HG03520 (cell line): ENCODE measurements at regions not wholly inside any gene's neighbourhood (a gene's known extent, or its start where the extent isn't known, plus 50 kb on each side); places are given as distances from the start of the nearest gene placed in this dataset.

Experiments
- ATAC-seq: cut with Tn5 transposase; IDR thresholded peaks from one replicate; pipeline ENCODE4 v1.9.1; 2021; ENCODE audit warnings: mild to moderate bottlenecking, moderate library complexity; ENCODE audit not compliant: unreplicated experiment

DNA sequence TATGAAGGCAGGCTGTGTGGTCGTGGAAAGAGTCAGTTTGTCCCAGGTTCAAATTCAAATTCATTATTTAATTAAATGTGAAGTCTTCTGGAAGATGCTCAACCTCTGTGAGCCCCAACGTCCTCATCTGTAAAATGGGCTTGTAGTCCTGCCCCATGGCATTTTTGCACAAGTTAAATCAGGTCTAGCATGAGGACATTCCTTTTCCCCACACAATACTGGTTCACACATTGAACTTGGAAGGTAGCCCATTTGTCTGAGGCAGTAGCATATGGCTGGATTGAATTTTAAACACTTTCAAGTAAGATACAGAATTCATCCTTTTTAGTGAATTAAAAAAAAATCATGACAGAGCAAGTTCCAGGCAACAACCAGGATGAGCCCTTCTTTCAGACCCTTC, 665.4 kb upstream of the HS6ST1 start:
- ATAC-seq, result no peak

GRCh38 chr2:128984855-128985254, 666.2 kb upstream of the HS6ST1 start:
- ATAC-seq, result no peak

DNA sequence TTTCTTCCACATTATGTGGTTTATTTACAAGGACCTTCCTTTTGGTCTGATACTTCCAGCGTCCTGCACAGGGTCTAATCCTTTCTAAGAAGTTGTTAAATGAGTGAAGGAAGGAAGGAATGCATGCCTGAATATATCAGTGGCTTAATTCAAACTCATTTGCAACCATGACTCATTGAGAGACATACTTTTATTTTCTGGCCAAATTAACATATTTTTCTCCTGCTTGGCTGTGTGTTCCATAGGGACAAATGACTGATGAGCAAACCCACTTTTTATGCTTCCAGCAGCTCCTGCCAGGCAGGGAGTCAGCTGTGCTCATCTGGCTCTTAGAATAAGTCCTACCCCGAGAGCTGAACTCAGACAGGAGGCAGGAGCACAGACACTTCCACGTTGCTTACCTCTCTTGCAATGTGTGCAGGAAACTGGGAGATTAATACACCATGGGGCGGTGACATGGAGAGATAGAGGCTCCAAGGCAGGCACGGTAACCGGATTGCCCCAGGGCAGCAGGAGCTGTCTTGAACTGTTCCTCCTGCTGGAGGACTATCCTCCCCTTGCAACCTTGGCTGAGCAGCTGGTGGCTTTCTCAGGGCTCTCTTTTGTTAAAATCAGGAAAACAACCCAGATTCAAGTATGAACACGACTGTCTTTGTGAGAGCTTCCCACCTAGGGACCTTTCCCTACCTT, 667.5 kb upstream of the HS6ST1 start:
- ATAC-seq, result no peak

GRCh38 chr2:128986867-128987268, 668.2 kb upstream of the HS6ST1 start:
- no peak for ATAC-seq

GRCh38 chr2:128988326-128988725, 669.7 kb upstream of the HS6ST1 start:
- ATAC-seq, result no peak

DNA sequence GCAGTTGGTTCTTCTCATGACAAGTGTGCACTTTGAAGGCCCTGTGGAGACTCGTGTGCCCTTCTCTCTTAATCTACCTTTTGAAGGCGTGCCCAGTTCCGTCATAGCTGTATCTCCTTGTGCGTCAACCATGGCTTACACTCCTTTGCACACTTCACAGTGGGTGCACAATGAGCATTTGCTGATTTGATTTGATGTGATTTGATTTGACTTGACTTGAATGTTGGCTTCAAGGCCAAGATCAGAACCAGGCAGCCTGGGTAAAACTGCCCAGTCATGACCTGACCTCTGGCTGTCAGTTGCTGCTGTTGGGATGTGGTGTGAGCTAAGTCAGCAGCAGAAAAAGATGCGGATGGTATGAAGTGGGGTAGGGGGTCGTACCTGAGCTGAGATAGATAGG, 670.3 kb upstream of the HS6ST1 start:
- no peak for ATAC-seq

GRCh38 chr2:128995086-128995485, 676.4 kb upstream of the HS6ST1 start:
- no peak for ATAC-seq

DNA sequence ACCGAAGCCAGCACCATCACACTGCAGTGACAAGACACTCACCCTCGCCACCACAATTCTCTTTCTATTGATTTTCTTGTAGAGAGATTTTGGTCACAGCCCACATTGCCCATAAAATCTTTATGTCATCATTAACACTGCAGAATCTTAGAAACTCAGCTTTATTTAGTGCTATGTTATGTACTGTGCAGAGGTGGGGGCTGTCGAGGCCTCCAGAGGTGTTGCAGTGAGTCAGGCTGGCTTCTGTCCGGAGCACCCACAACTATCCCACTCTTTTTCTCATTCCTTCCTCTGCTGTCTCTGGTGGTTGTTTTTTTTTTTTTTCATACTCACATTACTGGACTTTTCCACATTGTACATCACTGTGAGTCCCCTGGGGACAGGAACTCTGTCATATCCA, 677.4 kb upstream of the HS6ST1 start:
- ATAC-seq, result no peak

- ATAC-seq, result no peak
Measured at GRCh38 chr2:128997166-128997866, 678.6 kb upstream of the HS6ST1 start.

DNA sequence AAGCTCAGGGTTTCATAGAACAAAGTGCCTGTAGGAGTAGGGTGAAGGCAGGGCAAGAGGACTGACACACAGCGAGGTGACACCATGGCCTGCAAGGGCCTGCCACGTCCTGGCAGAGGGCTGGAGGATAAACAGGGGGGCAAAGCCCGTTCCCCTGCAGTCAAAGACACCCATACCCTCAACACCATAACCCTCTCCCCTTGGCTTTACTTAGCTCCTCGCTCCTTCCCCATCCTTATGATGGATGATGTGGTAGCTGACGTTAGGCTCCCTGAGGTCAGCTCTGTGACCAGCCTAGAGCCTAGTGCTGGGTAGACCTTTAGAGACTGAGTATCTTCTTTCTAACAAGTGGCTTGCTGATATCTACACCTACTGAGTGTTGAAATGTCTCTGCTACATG, 683.3 kb upstream of the HS6ST1 start:
- no peak for ATAC-seq

- no peak for ATAC-seq
Measured at GRCh38 chr2:129002751-129003150, 684.1 kb upstream of the HS6ST1 start.

GRCh38 chr2:129004485-129004884, 685.8 kb upstream of the HS6ST1 start:
- ATAC-seq, result no peak

DNA sequence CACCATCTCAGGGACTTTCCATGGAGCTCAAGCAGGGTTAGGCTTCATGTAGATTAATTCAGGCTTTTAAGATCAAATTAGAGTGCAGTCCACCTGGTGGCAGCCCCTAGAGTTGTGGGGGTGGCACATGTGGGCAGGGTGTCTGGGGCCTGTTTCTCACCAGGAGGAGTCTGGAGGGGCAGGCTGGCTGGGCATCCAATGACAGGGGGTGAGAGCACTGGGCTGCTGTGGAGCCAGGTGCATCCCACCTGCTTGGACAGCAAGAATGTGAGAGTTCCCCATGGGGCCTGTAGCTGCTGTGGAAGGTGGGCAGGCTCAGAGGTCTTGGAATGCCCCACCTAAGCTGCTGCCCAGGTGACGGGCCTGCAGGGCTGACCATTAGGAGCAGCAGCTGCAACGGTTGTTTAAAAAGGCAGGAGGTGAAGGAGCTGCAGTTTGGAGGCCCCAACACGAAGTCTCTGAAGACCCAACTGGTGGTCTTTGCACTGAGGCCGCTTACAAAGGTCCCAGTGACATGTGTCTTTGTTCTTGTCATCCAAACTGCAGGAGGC, 686.3 kb upstream of the HS6ST1 start:
- ATAC-seq, result no peak

- no peak for ATAC-seq
Measured at GRCh38 chr2:129006135-129006886, 687.6 kb upstream of the HS6ST1 start.

DNA sequence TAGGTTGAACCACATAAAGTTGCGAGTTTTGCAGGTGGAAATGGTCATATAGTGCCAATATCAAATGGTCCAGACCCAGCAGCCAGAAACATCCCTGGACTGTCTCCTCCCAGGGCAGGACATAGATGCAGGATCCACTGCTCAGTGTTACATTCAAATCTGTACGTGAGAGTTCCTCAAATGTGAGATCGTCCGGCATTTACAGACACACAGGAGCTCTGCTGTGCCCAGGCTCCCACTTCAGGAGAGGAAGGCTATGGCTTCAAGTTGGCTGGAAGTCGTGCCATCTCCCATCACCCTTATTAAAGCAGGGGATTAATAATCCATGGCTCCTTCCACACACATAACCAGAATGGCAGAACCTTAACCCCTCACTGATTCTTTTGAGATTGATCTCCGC, 688.2 kb upstream of the HS6ST1 start:
- no peak for ATAC-seq

- no peak for ATAC-seq
Measured at GRCh38 chr2:129008055-129008880, 689.6 kb upstream of the HS6ST1 start.

DNA sequence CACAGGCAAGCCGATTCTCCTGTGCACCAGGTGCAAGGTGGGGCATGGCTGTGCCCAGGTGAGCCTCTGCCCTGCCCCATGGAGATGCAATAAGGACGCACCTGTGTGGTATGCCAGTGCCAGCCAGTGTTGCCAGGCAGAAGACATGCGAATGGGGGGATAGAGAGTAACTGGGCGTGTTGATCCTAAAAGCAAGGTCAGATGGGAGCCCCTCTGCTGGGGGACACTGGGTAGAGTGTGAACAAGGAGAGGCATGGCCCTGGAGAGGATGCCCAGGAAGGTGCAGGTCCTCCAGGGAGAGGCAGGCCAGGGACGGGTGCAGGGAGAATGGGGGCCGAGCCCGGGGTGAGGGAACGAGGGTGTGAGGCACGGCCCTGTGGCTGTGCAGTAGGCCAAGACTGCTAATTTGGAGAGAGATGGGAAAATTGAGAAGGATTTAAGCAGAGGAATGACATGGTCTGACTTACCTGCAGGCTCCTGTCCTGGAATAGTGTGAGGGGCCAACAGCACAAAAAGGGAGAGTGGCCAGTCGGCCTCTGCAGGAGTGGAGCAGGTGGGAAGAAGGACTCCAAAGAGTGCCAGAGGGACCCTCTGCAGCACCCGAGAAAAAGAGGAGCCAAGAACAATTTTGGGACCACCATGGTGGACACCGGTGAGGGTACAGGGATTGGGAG, 690.4 kb upstream of the HS6ST1 start:
- no peak for ATAC-seq

GRCh38 chr2:129009555-129010146, 691.0 kb upstream of the HS6ST1 start:
- no peak for ATAC-seq

DNA sequence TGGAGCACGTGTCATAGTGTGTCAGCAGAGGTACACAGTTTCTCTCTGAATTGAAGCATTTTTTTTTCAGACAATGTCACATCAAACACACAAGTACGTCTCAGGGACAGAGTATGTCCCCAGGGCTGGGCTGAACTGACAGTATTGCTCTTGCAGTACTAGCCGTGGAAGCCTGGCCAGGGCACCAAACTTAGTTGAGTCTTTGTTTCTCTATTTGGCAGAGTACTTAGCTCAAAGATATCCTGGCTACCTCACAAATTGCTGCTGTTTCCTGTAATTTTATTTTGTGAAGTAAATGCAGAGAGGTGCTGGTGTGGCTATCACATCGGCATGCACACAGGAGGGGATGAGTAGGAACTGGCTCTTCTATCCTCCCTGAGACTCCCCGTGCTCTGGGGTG, 691.6 kb upstream of the HS6ST1 start:
- no peak for ATAC-seq
